ENCODE measurements at regions not wholly inside any gene's neighbourhood (a gene's known extent, or its start where the extent isn't known, plus 50 kb on each side); places are given as distances from the start of the nearest gene placed in this dataset.

- Histone ChIP-seq H3K36me3 (ENCODE audit: control insufficient read depth, insufficient read depth, low read length) (no peaks in the 10 kb centered on the region), H3K27ac (ENCODE audit: low read length) (no peak overlapping the region), H3K27me3 (ENCODE audit: control insufficient read depth, insufficient read depth, low read length) (no peaks in the 10 kb centered on the region), H3K4me1 (ENCODE audit: control insufficient read depth, insufficient read depth, low read length) (no peaks in the 10 kb centered on the region), H3K9me3 (ENCODE audit: control insufficient read depth, insufficient read depth, low read length) (no peaks in the 10 kb centered on the region), H3K4me3 (ENCODE audit: low read length) (no peak overlapping the region)
- WGBS (ENCODE audit: insufficient coverage, insufficient read length): 100% methylated on average over 2 of the region's 5 CpGs
- DNase-seq (ENCODE audit: low read depth, low spot score): no peak
These were observed 679.3 kb upstream of the CELF2 start for GRCh38 chr10:10338339-10338738.

- no peaks in the 10 kb centered on the region for H3K27me3 ChIP-seq (ENCODE audit: control insufficient read depth, insufficient read depth, low read length)
- no CpG with 5 or more reads among the region's 8 CpGs for WGBS (ENCODE audit: insufficient coverage, insufficient read length)
- H3K27ac ChIP-seq (ENCODE audit: low read length): no peak overlapping the region
- no peak for DNase-seq (ENCODE audit: low read depth, low spot score)
- no peak overlapping the region for H3K4me3 ChIP-seq (ENCODE audit: low read length)
- no peaks in the 10 kb centered on the region for H3K9me3 ChIP-seq (ENCODE audit: control insufficient read depth, insufficient read depth, low read length)
- no peaks in the 10 kb centered on the region for H3K36me3 ChIP-seq (ENCODE audit: control insufficient read depth, insufficient read depth, low read length)
- no peaks in the 10 kb centered on the region for H3K4me1 ChIP-seq (ENCODE audit: control insufficient read depth, insufficient read depth, low read length)
These were observed 671.1 kb upstream of the CELF2 start for GRCh38 chr10:10346390-10347150.

- no peaks in the 10 kb centered on the region for H3K9me3 ChIP-seq (ENCODE audit: control insufficient read depth, insufficient read depth, low read length)
- H3K36me3 ChIP-seq (ENCODE audit: control insufficient read depth, insufficient read depth, low read length): no peaks in the 10 kb centered on the region
- H3K27me3 ChIP-seq (ENCODE audit: control insufficient read depth, insufficient read depth, low read length): no peaks in the 10 kb centered on the region
- DNase-seq (ENCODE audit: low read depth, low spot score): no peak
- no CpG with 5 or more reads among the region's 2 CpGs for WGBS (ENCODE audit: insufficient coverage, insufficient read length)
- no peaks in the 10 kb centered on the region; the same call in 1 of the 2 replicates for H3K4me1 ChIP-seq (ENCODE audit: control insufficient read depth, insufficient read depth, low read length)
- H3K27ac ChIP-seq (ENCODE audit: low read length): no peak overlapping the region
- no peak overlapping the region for H3K4me3 ChIP-seq (ENCODE audit: low read length)
These were observed 667.6 kb upstream of the CELF2 start for GRCh38 chr10:10350050-10350449.

- Histone ChIP-seq H3K27ac (ENCODE audit: low read length) (no peak overlapping the region), H3K4me1 (ENCODE audit: control insufficient read depth, insufficient read depth, low read length) (no peaks in the 10 kb centered on the region; the same call in 1 of the 2 replicates), H3K36me3 (ENCODE audit: control insufficient read depth, insufficient read depth, low read length) (no peaks in the 10 kb centered on the region), H3K9me3 (ENCODE audit: control insufficient read depth, insufficient read depth, low read length) (no peaks in the 10 kb centered on the region), H3K27me3 (ENCODE audit: control insufficient read depth, insufficient read depth, low read length) (no peaks in the 10 kb centered on the region), H3K4me3 (ENCODE audit: low read length) (no peak overlapping the region)
- no CpG with 5 or more reads among the region's 2 CpGs for WGBS (ENCODE audit: insufficient coverage, insufficient read length)
- DNase-seq (ENCODE audit: low read depth, low spot score): no peak
These were observed 666.2 kb upstream of the CELF2 start for GRCh38 chr10:10351451-10351850.

GRCh38 chr10:10353326-10353868 is 664.3 kb upstream of the CELF2 start:
- DNase-seq (ENCODE audit: low read depth, low spot score): no peak
- Histone ChIP-seq H3K9me3 (ENCODE audit: control insufficient read depth, insufficient read depth, low read length) (no peaks in the 10 kb centered on the region), H3K27ac (ENCODE audit: low read length) (no peak overlapping the region), H3K4me3 (ENCODE audit: low read length) (no peak overlapping the region), H3K4me1 (ENCODE audit: control insufficient read depth, insufficient read depth, low read length) (no peaks in the 10 kb centered on the region; the same call in 1 of the 2 replicates), H3K36me3 (ENCODE audit: control insufficient read depth, insufficient read depth, low read length) (no peaks in the 10 kb centered on the region), H3K27me3 (ENCODE audit: control insufficient read depth, insufficient read depth, low read length) (no peaks in the 10 kb centered on the region)
- whole genome bisulfite sequencing (ENCODE audit: insufficient coverage, insufficient read length): no CpG with 5 or more reads among the region's 8 CpGs

- no peaks in the 10 kb centered on the region for H3K9me3 ChIP-seq (ENCODE audit: control insufficient read depth, insufficient read depth, low read length)
- no peaks in the 10 kb centered on the region for H3K36me3 ChIP-seq (ENCODE audit: control insufficient read depth, insufficient read depth, low read length)
- no peak overlapping the region for H3K4me3 ChIP-seq (ENCODE audit: low read length)
- peaks cover 2% of the 10 kb centered on the region; the same call in 1 of the 2 replicates for H3K4me1 ChIP-seq (ENCODE audit: control insufficient read depth, insufficient read depth, low read length)
- DNase-seq (ENCODE audit: low read depth, low spot score): no peak
- no peak overlapping the region for H3K27ac ChIP-seq (ENCODE audit: low read length)
- H3K27me3 ChIP-seq (ENCODE audit: control insufficient read depth, insufficient read depth, low read length): no peaks in the 10 kb centered on the region
- no CpG with 5 or more reads among the region's 2 CpGs for WGBS (ENCODE audit: insufficient coverage, insufficient read length)
These were observed 658.4 kb upstream of the CELF2 start for GRCh38 chr10:10359263-10359662.

GRCh38 chr10:10361301-10361885 is 656.3 kb upstream of the CELF2 start:
- no peaks in the 10 kb centered on the region for H3K36me3 ChIP-seq (ENCODE audit: control insufficient read depth, insufficient read depth, low read length)
- peaks cover 2% of the 10 kb centered on the region; the same call in 1 of the 2 replicates for H3K4me1 ChIP-seq (ENCODE audit: control insufficient read depth, insufficient read depth, low read length)
- DNase-seq (ENCODE audit: low read depth, low spot score): peak; percentile 27
- H3K9me3 ChIP-seq (ENCODE audit: control insufficient read depth, insufficient read depth, low read length): no peaks in the 10 kb centered on the region
- H3K27ac ChIP-seq (ENCODE audit: low read length): no peak overlapping the region
- H3K27me3 ChIP-seq (ENCODE audit: control insufficient read depth, insufficient read depth, low read length): no peaks in the 10 kb centered on the region
- no CpG with 5 or more reads among the region's 3 CpGs for WGBS (ENCODE audit: insufficient coverage, insufficient read length)
- no peak overlapping the region for H3K4me3 ChIP-seq (ENCODE audit: low read length)

- 100% methylated on average over 1 of the region's 4 CpGs for WGBS (ENCODE audit: insufficient coverage, insufficient read length)
- Histone ChIP-seq H3K9me3 (ENCODE audit: control insufficient read depth, insufficient read depth, low read length) (no peaks in the 10 kb centered on the region), H3K27me3 (ENCODE audit: control insufficient read depth, insufficient read depth, low read length) (no peaks in the 10 kb centered on the region), H3K4me3 (ENCODE audit: low read length) (no peak overlapping the region), H3K36me3 (ENCODE audit: control insufficient read depth, insufficient read depth, low read length) (no peaks in the 10 kb centered on the region), H3K4me1 (ENCODE audit: control insufficient read depth, insufficient read depth, low read length) (peaks cover 2% of the 10 kb centered on the region; the same call in 1 of the 2 replicates), H3K27ac (ENCODE audit: low read length) (no peak overlapping the region)
- no peak for DNase-seq (ENCODE audit: low read depth, low spot score)
These were observed 654.9 kb upstream of the CELF2 start for GRCh38 chr10:10362800-10363199.

GRCh38 chr10:10363217-10363616 is 654.5 kb upstream of the CELF2 start:
- no peak for DNase-seq (ENCODE audit: low read depth, low spot score)
- Histone ChIP-seq H3K27me3 (ENCODE audit: control insufficient read depth, insufficient read depth, low read length) (no peaks in the 10 kb centered on the region), H3K4me1 (ENCODE audit: control insufficient read depth, insufficient read depth, low read length) (peaks cover 2% of the 10 kb centered on the region; the same call in 1 of the 2 replicates), H3K9me3 (ENCODE audit: control insufficient read depth, insufficient read depth, low read length) (no peaks in the 10 kb centered on the region), H3K4me3 (ENCODE audit: low read length) (no peak overlapping the region), H3K27ac (ENCODE audit: low read length) (no peak overlapping the region), H3K36me3 (ENCODE audit: control insufficient read depth, insufficient read depth, low read length) (no peaks in the 10 kb centered on the region)
- no CpG with 5 or more reads among the region's 6 CpGs for WGBS (ENCODE audit: insufficient coverage, insufficient read length)

GRCh38 chr10:10364902-10365301 is 652.8 kb upstream of the CELF2 start:
- DNase-seq (ENCODE audit: low read depth, low spot score): no peak
- Histone ChIP-seq H3K4me3 (ENCODE audit: low read length) (no peak overlapping the region), H3K9me3 (ENCODE audit: control insufficient read depth, insufficient read depth, low read length) (no peaks in the 10 kb centered on the region), H3K27ac (ENCODE audit: low read length) (no peak overlapping the region), H3K27me3 (ENCODE audit: control insufficient read depth, insufficient read depth, low read length) (no peaks in the 10 kb centered on the region), H3K36me3 (ENCODE audit: control insufficient read depth, insufficient read depth, low read length) (no peaks in the 10 kb centered on the region), H3K4me1 (ENCODE audit: control insufficient read depth, insufficient read depth, low read length) (peaks cover 2% of the 10 kb centered on the region; the same call in 1 of the 2 replicates)
- no CpG with 5 or more reads among the region's 2 CpGs for WGBS (ENCODE audit: insufficient coverage, insufficient read length)

All from iPS DF 6.9 (cell line).